T-helper 2 cell (primary cell): ENCODE measurements at regions not wholly inside any gene's neighbourhood (a gene's known extent, or its start where the extent isn't known, plus 50 kb on each side); places are given as distances from the start of the nearest gene placed in this dataset.

Source experiments
- DNase-seq, 5 experiments: peaks; one replicate each; pipeline versions ENCODE4 v3.0.0 to v3.0.0-alpha.2; 2012 to 2022

GRCh38 chr6:16974704-16975359 is 127.0 kb upstream of the STMND1 start:
- no peak for DNase-seq

GRCh38 chr6:16974387-16974673 is 127.5 kb upstream of the STMND1 start:
- no peak for DNase-seq

GRCh38 chr6:16973545-16974386 is 128.1 kb upstream of the STMND1 start:
- no peak for DNase-seq

- DNase-seq = no peak
These were observed 128.8 kb upstream of the STMND1 start for GRCh38 chr6:16973051-16973450.

GRCh38 chr6:16972535-16972934 is 129.3 kb upstream of the STMND1 start:
- peak in 1 of 5 experiments; percentile 37 for DNase-seq

GRCh38 chr6:16969699-16970655 is 131.9 kb upstream of the STMND1 start:
- DNase-seq = no peak

GRCh38 chr6:16968101-16968500 is 133.7 kb upstream of the STMND1 start:
- DNase-seq = no peak

- DNase-seq = no peak
These were observed 134.4 kb upstream of the STMND1 start for GRCh38 chr6:16967470-16967817.

- DNase-seq = no peak
These were observed 134.9 kb upstream of the STMND1 start for GRCh38 chr6:16966791-16967469.

- no peak for DNase-seq
These were observed 136.2 kb upstream of the STMND1 start for GRCh38 chr6:16965689-16966088.

GRCh38 chr6:16964553-16965499 is 137.0 kb upstream of the STMND1 start:
- DNase-seq = peak in 4 of 5 experiments; percentile 23 to 77 (median 52)

- no peak for DNase-seq
These were observed 140.3 kb upstream of the STMND1 start for GRCh38 chr6:16961577-16961976.

- no peak for DNase-seq
These were observed 142.1 kb upstream of the STMND1 start for GRCh38 chr6:16959789-16960188.

- DNase-seq = peak in 2 of 5 experiments; percentile 16 to 69
These were observed 145.5 kb upstream of the STMND1 start for GRCh38 chr6:16956361-16956760.

- DNase-seq = no peak
These were observed 146.0 kb upstream of the STMND1 start for GRCh38 chr6:16955899-16956298.

- DNase-seq = no peak
These were observed 147.9 kb upstream of the STMND1 start for GRCh38 chr6:16953905-16954304.

- no peak for DNase-seq
These were observed 148.4 kb upstream of the STMND1 start for GRCh38 chr6:16953446-16953845.

GRCh38 chr6:16950825-16951495 is 150.9 kb upstream of the STMND1 start:
- DNase-seq = peak in 1 of 5 experiments; percentile 45

GRCh38 chr6:16950302-16950701 is 151.5 kb upstream of the STMND1 start:
- DNase-seq = no peak

GRCh38 chr6:16949716-16950115 is 152.1 kb upstream of the STMND1 start:
- no peak for DNase-seq

GRCh38 chr6:16948396-16948795 is 153.5 kb upstream of the STMND1 start:
- no peak for DNase-seq
